HL-60 (cell line): ENCODE measurements at regions not wholly inside any gene's neighbourhood (a gene's known extent, or its start where the extent isn't known, plus 50 kb on each side); places are given as distances from the start of the nearest gene placed in this dataset.

Experiments used
- DNase-seq, 2 experiments: peaks; one replicate each; pipeline ENCODE4 v3.0.0-alpha.2; 2010 to 2020; ENCODE audit warnings: low read depth in 1 of 2, low spot score in 1 of 2
- H3K27ac ChIP-seq: fragments of 250-450 bp; sonication (Bioruptor Pico); replicated peaks from 2 replicates; pipeline ENCODE4 v1.5.1; 2020; ENCODE audit warnings: mild to moderate bottlenecking, moderate library complexity
- H3K27me3 ChIP-seq: fragments of 250-450 bp; sonication (Bioruptor Pico); 2 replicates; pipeline ENCODE4 v1.5.1; 2021; ENCODE audit warnings: mild to moderate bottlenecking, moderate library complexity; ENCODE audit not compliant: insufficient read depth, poor library complexity, severe bottlenecking
- H3K4me3 ChIP-seq: replicated peaks from 2 replicates; pipeline ENCODE4 v1.5.1; 2011; ENCODE audit warnings: mild to moderate bottlenecking, control low read depth, low read length; ENCODE audit not compliant: insufficient read depth
- CTCF ChIP-seq: IDR thresholded peaks from one replicate; pipeline ENCODE4 v1.5.1; 2011; ENCODE audit warnings: low read length, control low read depth, inconsistent platforms; ENCODE audit not compliant: insufficient read depth
- GABPA ChIP-seq: IDR thresholded peaks from 2 replicates; pipeline ENCODE4 v1.6.1; 2012; ENCODE audit warnings: low read depth
- POLR2AphosphoS5 ChIP-seq: IDR thresholded peaks from 2 replicates; pipeline ENCODE4 v1.6.1; 2012; ENCODE audit warnings: low read depth
- REST ChIP-seq: IDR thresholded peaks from 2 replicates; pipeline ENCODE4 v1.6.1; 2012; ENCODE audit warnings: low read depth; ENCODE audit not compliant: insufficient replicate concordance
- SPI1 ChIP-seq: IDR thresholded peaks from 2 replicates; pipeline ENCODE4 v1.6.1; 2012; ENCODE audit warnings: low read depth, mild to moderate bottlenecking, borderline replicate concordance

- no peak overlapping the region for H3K27ac ChIP-seq
- H3K4me3 ChIP-seq = no peak overlapping the region
- DNase-seq = no peak
- TF ChIP-seq CTCF (no peak), REST (no peak), GABPA (no peak), POLR2AphosphoS5 (no peak), SPI1 (no peak)
- H3K27me3 ChIP-seq = no peaks in the 10 kb centered on the region
Measured at GRCh38 chr4:111744847-111745246, 400.4 kb upstream of the FAM241A start.

GRCh38 chr4:111748157-111748556, 397.1 kb upstream of the FAM241A start:
- no peak overlapping the region for H3K4me3 ChIP-seq
- no peaks in the 10 kb centered on the region for H3K27me3 ChIP-seq
- no peak overlapping the region for H3K27ac ChIP-seq
- no peak for DNase-seq
- TF ChIP-seq POLR2AphosphoS5 (no peak), GABPA (no peak), CTCF (no peak), REST (no peak)

- no peak for DNase-seq
- no peak overlapping the region for H3K27ac ChIP-seq
- H3K4me3 ChIP-seq = no peak overlapping the region
- no peaks in the 10 kb centered on the region for H3K27me3 ChIP-seq
- TF ChIP-seq REST (no peak), CTCF (no peak), GABPA (no peak), SPI1 (no peak), POLR2AphosphoS5 (no peak)
Measured at GRCh38 chr4:111754003-111754402, 391.3 kb upstream of the FAM241A start.
